ENCODE measurements at regions not wholly inside any gene's neighbourhood (a gene's known extent, or its start where the extent isn't known, plus 50 kb on each side); places are given as distances from the start of the nearest gene placed in this dataset.
"Not testable (repeated sequence)": the region's sequence is repeated elsewhere in the genome, so short reads cannot be mapped to it uniquely, and the experiment has no call there.

DNA sequence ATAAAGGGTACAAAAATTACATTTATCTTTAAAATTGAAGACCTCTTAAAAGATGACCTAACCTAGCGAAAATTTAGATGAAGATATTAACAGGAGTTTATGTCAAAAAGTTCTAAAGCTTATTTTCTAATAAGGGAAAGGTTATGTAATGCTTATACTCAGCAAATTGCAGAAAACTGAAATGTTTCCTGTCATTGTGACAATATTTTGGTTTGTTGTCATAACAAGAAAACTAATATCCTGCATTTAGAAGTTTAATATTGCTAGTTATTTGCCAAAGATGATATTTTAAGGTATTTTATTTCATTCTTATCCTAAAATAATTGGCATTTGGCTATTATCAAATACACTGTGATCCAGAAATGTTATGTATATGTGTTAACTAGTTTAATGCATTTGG lies 294.5 kb downstream of the C3orf38 start:
- WGBS (ENCODE audit: insufficient coverage, insufficient read length): no CpG with 5 or more reads among the region's 1 CpG
- no peaks in the 10 kb centered on the region for H3K4me1 ChIP-seq (ENCODE audit: control insufficient read depth, insufficient read depth, low read length)

DNA sequence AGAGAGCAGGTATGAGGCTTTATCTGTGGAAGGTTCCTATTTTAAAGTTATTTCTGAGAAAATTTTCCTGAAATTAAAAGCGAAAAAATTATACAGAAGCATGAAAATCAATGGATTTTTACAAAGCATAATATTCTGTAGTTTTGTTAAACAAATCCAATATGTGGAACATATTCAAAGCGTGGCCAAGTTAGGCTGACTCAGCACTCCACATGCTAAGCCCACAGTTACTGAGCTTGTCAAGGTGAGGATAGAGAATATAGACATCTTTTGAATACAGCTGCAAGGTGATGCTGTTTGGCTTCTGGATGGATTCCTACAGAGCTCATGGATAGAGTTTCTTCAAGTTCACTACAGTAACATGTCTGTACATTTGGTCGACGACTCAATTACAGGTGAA lies 302.5 kb downstream of the C3orf38 start:
- Histone ChIP-seq H3K36me3 (ENCODE audit: control insufficient read depth, insufficient read depth, low read length) (no peaks in the 10 kb centered on the region), H3K9me3 (ENCODE audit: control insufficient read depth, insufficient read depth, low read length) (no peaks in the 10 kb centered on the region)
- no CpG with 5 or more reads among the region's 4 CpGs for WGBS (ENCODE audit: insufficient coverage, insufficient read length)

More for the DNA sequence above, 294.5 kb downstream of the C3orf38 start:
- no peak overlapping the region for H3K27ac ChIP-seq (ENCODE audit: low read length)
- DNase-seq (ENCODE audit: low read depth, low spot score): no peak
- H3K36me3 ChIP-seq (ENCODE audit: control insufficient read depth, insufficient read depth, low read length): no peaks in the 10 kb centered on the region
- no peaks in the 10 kb centered on the region for H3K9me3 ChIP-seq (ENCODE audit: control insufficient read depth, insufficient read depth, low read length)
- no peaks in the 10 kb centered on the region for H3K27me3 ChIP-seq (ENCODE audit: control insufficient read depth, insufficient read depth, low read length)
- no peak overlapping the region for H3K4me3 ChIP-seq (ENCODE audit: low read length)

DNA sequence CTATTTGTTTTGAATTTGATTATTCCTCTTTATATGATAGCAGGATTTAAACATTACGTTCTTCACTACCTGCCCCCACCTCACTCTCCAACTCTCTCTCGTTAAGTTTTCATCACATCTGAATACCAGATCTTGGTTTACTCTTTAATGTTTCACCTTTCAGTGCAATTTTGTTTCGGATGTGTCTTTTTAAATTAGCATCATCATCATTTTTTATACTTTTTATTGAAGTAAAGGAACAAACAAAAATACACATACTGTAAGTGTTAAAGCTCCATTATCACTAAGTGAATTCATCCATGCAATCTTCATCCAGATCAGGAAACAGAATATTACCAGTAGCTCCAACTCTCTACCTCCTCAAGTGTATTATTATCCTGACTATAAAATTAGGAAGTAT lies 310.6 kb downstream of the C3orf38 start:
- H3K4me1 ChIP-seq (ENCODE audit: control insufficient read depth, insufficient read depth, low read length): no peaks in the 10 kb centered on the region
- no peaks in the 10 kb centered on the region for H3K36me3 ChIP-seq (ENCODE audit: control insufficient read depth, insufficient read depth, low read length)
- H3K4me3 ChIP-seq (ENCODE audit: low read length): no peak overlapping the region
- H3K27me3 ChIP-seq (ENCODE audit: control insufficient read depth, insufficient read depth, low read length): no peaks in the 10 kb centered on the region
- no CpG with 5 or more reads among the region's 3 CpGs for WGBS (ENCODE audit: insufficient coverage, insufficient read length)
- no peaks in the 10 kb centered on the region for H3K9me3 ChIP-seq (ENCODE audit: control insufficient read depth, insufficient read depth, low read length)
- no peak overlapping the region for H3K27ac ChIP-seq (ENCODE audit: low read length)
- DNase-seq (ENCODE audit: low read depth, low spot score): no peak

More for the DNA sequence above, 302.5 kb downstream of the C3orf38 start:
- no peak overlapping the region for H3K4me3 ChIP-seq (ENCODE audit: low read length)
- no peak overlapping the region for H3K27ac ChIP-seq (ENCODE audit: low read length)
- no peak for DNase-seq (ENCODE audit: low read depth, low spot score)
- no peaks in the 10 kb centered on the region for H3K4me1 ChIP-seq (ENCODE audit: control insufficient read depth, insufficient read depth, low read length)
- no peaks in the 10 kb centered on the region for H3K27me3 ChIP-seq (ENCODE audit: control insufficient read depth, insufficient read depth, low read length)

DNA sequence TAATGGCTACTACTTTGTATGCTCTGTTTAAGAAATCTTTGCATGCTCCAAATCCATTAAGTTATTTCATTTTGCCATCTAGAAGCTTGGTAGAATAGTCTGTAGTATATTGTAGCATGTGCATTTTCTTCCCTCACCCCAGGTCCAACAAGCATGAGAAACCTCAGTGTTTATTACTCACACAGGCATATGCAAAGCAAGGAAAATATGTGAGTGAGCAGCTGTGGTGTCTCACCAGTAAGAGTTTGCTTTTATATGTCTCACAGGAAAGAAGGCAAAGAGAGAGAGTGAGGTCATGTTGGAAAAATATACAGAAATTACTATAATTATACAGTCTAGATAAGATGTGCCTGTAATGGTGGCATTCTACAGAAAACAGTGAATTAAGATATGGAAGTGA lies 312.5 kb downstream of the C3orf38 start:
- no peaks in the 10 kb centered on the region for H3K9me3 ChIP-seq (ENCODE audit: control insufficient read depth, insufficient read depth, low read length)
- H3K27me3 ChIP-seq (ENCODE audit: control insufficient read depth, insufficient read depth, low read length): no peaks in the 10 kb centered on the region
- no peak overlapping the region for H3K4me3 ChIP-seq (ENCODE audit: low read length)
- H3K36me3 ChIP-seq (ENCODE audit: control insufficient read depth, insufficient read depth, low read length): no peaks in the 10 kb centered on the region
- no peaks in the 10 kb centered on the region for H3K4me1 ChIP-seq (ENCODE audit: control insufficient read depth, insufficient read depth, low read length)
- H3K27ac ChIP-seq (ENCODE audit: low read length): no peak overlapping the region
- no peak for DNase-seq (ENCODE audit: low read depth, low spot score)

DNA sequence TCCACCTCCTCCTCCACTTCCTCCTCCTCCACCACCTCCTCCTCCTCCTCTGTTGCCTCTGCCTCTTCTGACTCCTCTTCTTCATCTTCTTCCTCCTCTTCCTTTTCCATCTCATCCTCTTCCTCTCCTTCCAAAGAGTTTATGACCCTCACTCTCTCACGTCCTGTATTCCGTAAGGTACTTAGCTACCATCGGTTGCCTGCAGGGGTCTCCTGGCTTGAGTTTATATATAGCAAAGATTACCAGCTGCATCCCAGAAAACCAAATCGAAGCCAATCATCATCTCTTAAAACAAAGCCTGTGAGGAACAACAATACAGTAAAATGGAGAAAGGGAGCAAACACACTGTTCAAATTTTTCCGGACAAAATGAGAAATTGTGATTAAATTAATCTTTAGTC lies 317.4 kb downstream of the C3orf38 start:
- Histone ChIP-seq H3K27ac (ENCODE audit: low read length) (no peak overlapping the region), H3K4me3 (ENCODE audit: low read length) (no peak overlapping the region), H3K9me3 (ENCODE audit: control insufficient read depth, insufficient read depth, low read length) (no peaks in the 10 kb centered on the region), H3K27me3 (ENCODE audit: control insufficient read depth, insufficient read depth, low read length) (no peaks in the 10 kb centered on the region), H3K4me1 (ENCODE audit: control insufficient read depth, insufficient read depth, low read length) (no peaks in the 10 kb centered on the region), H3K36me3 (ENCODE audit: control insufficient read depth, insufficient read depth, low read length) (no peaks in the 10 kb centered on the region)
- no peak for DNase-seq (ENCODE audit: low read depth, low spot score)
- no CpG with 5 or more reads among the region's 5 CpGs for WGBS (ENCODE audit: insufficient coverage, insufficient read length)

DNA sequence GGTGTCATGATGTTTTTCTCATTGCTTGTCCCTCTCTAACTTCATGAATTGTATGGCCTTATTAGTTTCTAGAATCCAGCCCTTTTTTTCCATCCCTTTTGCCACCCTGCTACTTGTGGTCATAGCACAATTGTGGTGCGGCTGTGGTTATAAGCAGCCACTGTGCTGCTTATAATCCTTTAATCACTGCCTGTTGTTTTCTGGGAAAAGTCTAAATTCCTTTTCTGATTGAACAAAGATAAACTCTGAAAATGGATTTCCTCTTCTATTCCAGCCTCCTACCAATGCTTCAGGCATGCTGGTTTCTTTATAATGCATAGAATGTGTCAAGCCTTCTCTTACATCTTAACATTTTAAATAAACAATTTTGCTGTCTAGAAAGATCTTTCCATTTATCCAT lies 319.5 kb downstream of the C3orf38 start:
- Histone ChIP-seq H3K4me3 (ENCODE audit: low read length) (no peak overlapping the region), H3K36me3 (ENCODE audit: control insufficient read depth, insufficient read depth, low read length) (no peaks in the 10 kb centered on the region), H3K27me3 (ENCODE audit: control insufficient read depth, insufficient read depth, low read length) (no peaks in the 10 kb centered on the region), H3K4me1 (ENCODE audit: control insufficient read depth, insufficient read depth, low read length) (no peaks in the 10 kb centered on the region), H3K27ac (ENCODE audit: low read length) (no peak overlapping the region), H3K9me3 (ENCODE audit: control insufficient read depth, insufficient read depth, low read length) (no peaks in the 10 kb centered on the region)
- WGBS (ENCODE audit: insufficient coverage, insufficient read length): no CpG with 5 or more reads among the region's 1 CpG
- DNase-seq (ENCODE audit: low read depth, low spot score): no peak

DNA sequence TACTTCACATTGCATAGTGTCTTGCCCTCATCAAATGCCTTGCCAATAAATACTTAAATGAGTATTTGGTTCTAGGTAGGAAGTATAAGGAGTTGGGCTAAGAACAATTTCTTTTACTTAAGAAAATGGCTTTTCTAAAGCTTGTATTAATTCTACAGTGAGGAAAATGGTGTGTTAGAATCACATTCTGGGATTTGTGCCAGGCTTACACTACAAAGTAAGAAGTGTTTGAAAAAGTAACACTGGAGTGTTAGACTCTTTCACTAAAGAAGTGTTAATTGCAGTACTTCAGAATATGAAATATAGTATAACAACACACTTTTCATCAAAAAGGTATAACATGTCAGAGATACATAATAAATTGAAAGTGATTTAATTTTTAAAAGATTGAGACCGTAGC lies 328.7 kb downstream of the C3orf38 start:
- Histone ChIP-seq H3K36me3 (ENCODE audit: control insufficient read depth, insufficient read depth, low read length) (no peaks in the 10 kb centered on the region), H3K27me3 (ENCODE audit: control insufficient read depth, insufficient read depth, low read length) (no peaks in the 10 kb centered on the region), H3K27ac (ENCODE audit: low read length) (no peak overlapping the region), H3K9me3 (ENCODE audit: control insufficient read depth, insufficient read depth, low read length) (no peaks in the 10 kb centered on the region), H3K4me3 (ENCODE audit: low read length) (no peak overlapping the region), H3K4me1 (ENCODE audit: control insufficient read depth, insufficient read depth, low read length) (no peaks in the 10 kb centered on the region)
- no peak for DNase-seq (ENCODE audit: low read depth, low spot score)
- WGBS (ENCODE audit: insufficient coverage, insufficient read length): no CpG with 5 or more reads among the region's 1 CpG

DNA sequence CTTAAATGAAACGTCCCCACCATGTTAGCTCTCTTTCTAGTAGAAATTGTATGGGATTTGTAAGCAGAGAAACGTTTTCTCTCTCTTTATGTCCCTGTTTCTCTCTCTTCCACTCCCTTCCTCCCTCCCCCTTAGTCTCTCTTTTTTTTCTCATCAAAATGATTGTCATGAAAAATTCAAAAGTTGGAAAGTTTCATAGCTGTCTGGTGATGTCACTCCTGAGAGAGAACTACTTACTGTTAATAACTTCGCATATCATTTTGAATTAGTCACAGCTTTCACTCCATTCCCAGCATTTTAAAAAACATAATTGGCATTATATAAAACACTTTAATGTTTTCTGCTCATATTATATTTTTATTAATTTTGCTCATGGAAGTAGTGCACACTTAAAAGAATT lies 331.1 kb downstream of the C3orf38 start:
- H3K27me3 ChIP-seq (ENCODE audit: control insufficient read depth, insufficient read depth, low read length): no peaks in the 10 kb centered on the region
- no peak overlapping the region for H3K4me3 ChIP-seq (ENCODE audit: low read length)
- H3K9me3 ChIP-seq (ENCODE audit: control insufficient read depth, insufficient read depth, low read length): no peaks in the 10 kb centered on the region
- WGBS (ENCODE audit: insufficient coverage, insufficient read length): no CpG with 5 or more reads among the region's 3 CpGs
- no peak for DNase-seq (ENCODE audit: low read depth, low spot score)
- H3K36me3 ChIP-seq (ENCODE audit: control insufficient read depth, insufficient read depth, low read length): no peaks in the 10 kb centered on the region
- no peaks in the 10 kb centered on the region for H3K4me1 ChIP-seq (ENCODE audit: control insufficient read depth, insufficient read depth, low read length)
- H3K27ac ChIP-seq (ENCODE audit: low read length): no peak overlapping the region

DNA sequence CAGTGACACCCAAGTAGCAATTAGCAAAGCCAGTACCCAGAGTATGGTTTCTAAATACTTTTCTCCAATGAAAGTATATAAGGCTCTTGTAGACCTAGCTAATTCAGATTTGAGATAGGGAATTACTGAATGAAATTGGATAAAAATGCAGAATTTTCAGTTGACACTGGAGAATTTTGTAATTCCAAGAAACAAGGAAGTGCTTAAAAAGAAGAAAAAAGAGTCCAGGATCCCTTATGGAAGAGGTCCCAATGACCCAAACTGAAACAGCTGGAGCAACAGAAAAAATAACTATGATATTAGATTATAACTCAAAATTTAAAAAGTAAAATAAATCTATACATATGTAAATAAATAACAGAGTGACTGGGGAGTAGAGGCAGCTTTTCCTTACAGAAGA lies 335.2 kb downstream of the C3orf38 start:
- H3K4me1 ChIP-seq (ENCODE audit: control insufficient read depth, insufficient read depth, low read length): no peaks in the 10 kb centered on the region
- no peak overlapping the region for H3K27ac ChIP-seq (ENCODE audit: low read length)
- no peaks in the 10 kb centered on the region for H3K27me3 ChIP-seq (ENCODE audit: control insufficient read depth, insufficient read depth, low read length)
- no peaks in the 10 kb centered on the region for H3K36me3 ChIP-seq (ENCODE audit: control insufficient read depth, insufficient read depth, low read length)
- no peak for DNase-seq (ENCODE audit: low read depth, low spot score)
- H3K9me3 ChIP-seq (ENCODE audit: control insufficient read depth, insufficient read depth, low read length): no peaks in the 10 kb centered on the region
- H3K4me3 ChIP-seq (ENCODE audit: low read length): no peak overlapping the region

DNA sequence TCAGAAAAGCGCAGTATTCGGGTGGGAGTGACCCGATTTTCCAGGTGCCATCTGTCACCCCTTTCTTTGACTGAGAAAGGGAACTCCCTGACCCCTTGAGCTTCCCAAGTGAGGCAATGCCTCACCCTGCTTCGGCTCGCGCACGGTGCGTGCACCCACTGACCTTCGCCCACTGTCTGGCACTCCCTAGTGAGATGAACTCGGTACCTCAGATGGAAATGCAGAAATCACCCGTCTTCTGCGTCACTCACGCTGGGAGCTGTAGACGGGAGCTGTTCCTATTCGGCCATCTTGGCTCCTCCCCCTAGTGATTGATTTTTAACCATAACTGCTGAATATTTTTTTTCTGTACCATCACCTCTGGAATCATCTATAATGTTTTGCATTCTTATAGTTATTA lies 359.1 kb downstream of the C3orf38 start:
- H3K4me1 ChIP-seq (ENCODE audit: control insufficient read depth, insufficient read depth, low read length); DNase-seq (ENCODE audit: low read depth, low spot score); H3K27ac ChIP-seq (ENCODE audit: low read length); H3K27me3 ChIP-seq (ENCODE audit: control insufficient read depth, insufficient read depth, low read length); H3K36me3 ChIP-seq (ENCODE audit: control insufficient read depth, insufficient read depth, low read length); H3K4me3 ChIP-seq (ENCODE audit: low read length); H3K9me3 ChIP-seq (ENCODE audit: control insufficient read depth, insufficient read depth, low read length): not testable (repeated sequence)
- no CpG with 5 or more reads among the region's 15 CpGs for WGBS (ENCODE audit: insufficient coverage, insufficient read length)

DNA sequence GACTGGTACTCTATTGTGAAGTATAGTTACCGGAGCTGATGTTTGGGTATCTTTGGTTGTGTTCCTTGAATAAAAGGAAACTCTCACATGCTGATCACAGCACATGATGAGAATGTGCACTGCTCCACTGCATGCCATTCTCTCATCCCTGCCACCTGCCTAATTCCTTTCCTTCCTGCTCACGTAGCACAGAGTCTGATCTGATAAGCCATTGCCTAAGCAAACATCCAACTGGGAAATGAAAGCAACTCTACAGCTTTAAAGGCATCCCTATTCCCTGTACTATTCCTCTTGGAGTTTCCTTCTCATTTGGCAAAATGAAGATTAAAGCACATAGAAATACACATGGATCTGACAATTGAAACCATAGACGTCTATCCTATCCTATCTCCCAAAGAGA lies 359.8 kb downstream of the C3orf38 start:
- no CpG with 5 or more reads among the region's 3 CpGs for WGBS (ENCODE audit: insufficient coverage, insufficient read length)
- H3K4me3 ChIP-seq (ENCODE audit: low read length): no peak overlapping the region

More for the DNA sequence above, 359.8 kb downstream of the C3orf38 start:
- Histone ChIP-seq H3K4me1 (ENCODE audit: control insufficient read depth, insufficient read depth, low read length) (no peaks in the 10 kb centered on the region), H3K9me3 (ENCODE audit: control insufficient read depth, insufficient read depth, low read length) (no peaks in the 10 kb centered on the region), H3K27me3 (ENCODE audit: control insufficient read depth, insufficient read depth, low read length) (no peaks in the 10 kb centered on the region), H3K36me3 (ENCODE audit: control insufficient read depth, insufficient read depth, low read length) (no peaks in the 10 kb centered on the region), H3K27ac (ENCODE audit: low read length) (no peak overlapping the region)
- DNase-seq (ENCODE audit: low read depth, low spot score): no peak

Measured in iPS DF 6.9 (cell line).